H1 (cell line): ENCODE measurements at regions not wholly inside any gene's neighbourhood (a gene's known extent, or its start where the extent isn't known, plus 50 kb on each side); places are given as distances from the start of the nearest gene placed in this dataset.

Experiments
- CTCF ChIA-PET: fragments of 300-600 bp; sonication (Branson Sonifier 250); formaldehyde crosslinking; loops from one replicate; lab custom pipeline; 2021; ENCODE audit not compliant: partially characterized antibody; lab: Charles Lee
- POLR2A ChIA-PET: fragments of 300-600 bp; sonication (Branson Sonifier 250); formaldehyde crosslinking; loops from one replicate; lab custom pipeline; 2021; ENCODE audit warnings: inconsistent platforms; ENCODE audit not compliant: partially characterized antibody; lab: Charles Lee
- DNase-seq, 2 experiments: peaks; one replicate each; pipeline versions ENCODE4 v3.0.0 to v3.0.0-alpha.2; 2010 to 2022; ENCODE audit warnings: low spot score in 2 of 2, low read depth in 1 of 2, mixed read lengths in 1 of 2
- FAIRE-seq: peaks from 2 replicates; lab custom pipeline; 2011; peaks lifted over from hg19 to GRCh38; lab: Jason Lieb, UNC
- H2AFZ ChIP-seq: 2 replicates; pipeline ENCODE4 v1.8.1; 2012; ENCODE audit warnings: low read length, inconsistent platforms
- H2AK5ac ChIP-seq: 2 replicates; pipeline ENCODE4 v1.6.1; 2013; ENCODE audit warnings: low read depth, low read length
- H2BK120ac ChIP-seq: replicated peaks from 2 replicates; pipeline ENCODE3; 2013; ENCODE audit warnings: low read depth, low read length, inconsistent platforms
- H2BK12ac ChIP-seq: 2 replicates; pipeline ENCODE4 v1.6.1; 2013; ENCODE audit warnings: low read depth, low read length
- H2BK15ac ChIP-seq: 2 replicates; pipeline ENCODE4 v1.6.1; 2013; ENCODE audit warnings: low read length
- H2BK20ac ChIP-seq: 2 replicates; pipeline ENCODE4 v1.6.1; 2013; ENCODE audit warnings: low read length
- H2BK5ac ChIP-seq: 2 replicates; pipeline ENCODE4 v1.6.1; 2013; ENCODE audit warnings: low read depth, low read length
- H3K14ac ChIP-seq: 2 replicates; pipeline ENCODE4 v1.6.1; 2013; ENCODE audit warnings: inconsistent platforms; ENCODE audit not compliant: insufficient read length
- H3K18ac ChIP-seq: 2 replicates; pipeline ENCODE4 v1.6.1; 2013; ENCODE audit warnings: low read length; ENCODE audit errors: extremely low read depth
- H3K23ac ChIP-seq: 2 replicates; pipeline ENCODE4 v1.6.1; 2013; ENCODE audit warnings: inconsistent platforms; ENCODE audit not compliant: insufficient read length
- H3K23me2 ChIP-seq: 2 replicates; pipeline ENCODE4 v1.6.1; 2013; ENCODE audit warnings: low read depth, low read length
- H3K27ac ChIP-seq: 2 replicates; pipeline ENCODE4 v1.6.1; 2011; ENCODE audit warnings: low read depth, low read length, inconsistent platforms
- H3K27me3 ChIP-seq, 4 experiments: replicated peaks in 1 of 4; 1 replicate in 1 of 4; 2 replicates in 3 of 4; pipeline versions ENCODE4 v1.6.1 to v1.8.1; 2011 to 2013; ENCODE audit warnings: low read length in 3 of 4, mild to moderate bottlenecking in 3 of 4, inconsistent platforms in 2 of 4, mixed read lengths in 2 of 4, moderate library complexity in 1 of 4; ENCODE audit not compliant: control insufficient read depth in 3 of 4, insufficient read depth in 3 of 4; ENCODE audit errors: extremely low read depth in 1 of 4
- H3K36me3 ChIP-seq, 4 experiments: 2 replicates each; pipeline versions ENCODE4 v1.6.1 to v1.8.1; 2011 to 2013; ENCODE audit warnings: mild to moderate bottlenecking in 4 of 4, low read length in 3 of 4, moderate library complexity in 2 of 4, control low read depth in 1 of 4, inconsistent platforms in 1 of 4; ENCODE audit not compliant: insufficient read depth in 4 of 4, control insufficient read depth in 2 of 4
- H3K4ac ChIP-seq: replicated peaks from 2 replicates; pipeline ENCODE3; 2013; ENCODE audit warnings: low read length, low read depth, mixed read lengths, inconsistent platforms; ENCODE audit not compliant: insufficient read length
- H3K4me1 ChIP-seq, 4 experiments: replicated peaks in 1 of 4; 1 replicate in 1 of 4; 2 replicates in 3 of 4; pipeline versions ENCODE4 v1.6.1 to v1.8.1; 2011 to 2013; ENCODE audit warnings: low read length in 3 of 4, inconsistent platforms in 2 of 4, mixed read lengths in 1 of 4; ENCODE audit not compliant: insufficient read depth in 4 of 4, control insufficient read depth in 3 of 4
- H3K4me2 ChIP-seq, 2 experiments: 2 replicates each; pipeline versions ENCODE4 v1.6.1 to v1.8.1; 2011 to 2013; ENCODE audit warnings: low read depth in 2 of 2, low read length in 2 of 2, control low read depth in 1 of 2, inconsistent platforms in 1 of 2, mild to moderate bottlenecking in 1 of 2; ENCODE audit not compliant: insufficient read depth in 1 of 2
- H3K4me3 ChIP-seq, 4 experiments: fragments of 200-600, 300-600 bp in 1 of 4; sonication (generic), shearing (Covaris generic), sonication (Bioruptor Twin) in 1 of 4; 2 replicates each; pipeline versions ENCODE4 v1.5.1 to v1.8.1; 2011 to 2016; ENCODE audit warnings: low read length in 4 of 4, low read depth in 3 of 4, control low read depth in 2 of 4, inconsistent platforms in 2 of 4, mild to moderate bottlenecking in 2 of 4, mixed read lengths in 1 of 4, moderate library complexity in 1 of 4; ENCODE audit not compliant: insufficient read depth in 2 of 4; ENCODE audit errors: extremely low read depth in 1 of 4
- H3K56ac ChIP-seq: replicated peaks from 2 replicates; pipeline ENCODE3; 2013; ENCODE audit warnings: low read depth, mild to moderate bottlenecking, mixed read lengths, low read length, inconsistent platforms; ENCODE audit not compliant: insufficient read length
- H3K79me1 ChIP-seq: 2 replicates; pipeline ENCODE4 v1.6.1; 2013; ENCODE audit warnings: low read depth, low read length, control low read depth
- H3K79me2 ChIP-seq, 2 experiments: 2 replicates each; pipeline versions ENCODE4 v1.6.1 to v1.8.1; 2012 to 2013; ENCODE audit warnings: low read length in 2 of 2, mild to moderate bottlenecking in 2 of 2, inconsistent platforms in 1 of 2; ENCODE audit not compliant: insufficient read depth in 2 of 2, control insufficient read depth in 1 of 2
- H3K9ac ChIP-seq, 4 experiments: replicated peaks in 1 of 4; 1 replicate in 1 of 4; 2 replicates in 3 of 4; pipeline versions ENCODE4 v1.6.1 to v1.8.1; 2011 to 2013; ENCODE audit warnings: low read depth in 3 of 4, low read length in 3 of 4, control low read depth in 2 of 4, mild to moderate bottlenecking in 2 of 4, moderate library complexity in 2 of 4, inconsistent platforms in 1 of 4; ENCODE audit errors: extremely low read depth in 1 of 4
- H3K9me3 ChIP-seq, 2 experiments: 2 replicates each; pipeline versions ENCODE4 v1.6.1 to v1.8.1; 2012 to 2013; ENCODE audit warnings: mild to moderate bottlenecking in 2 of 2, moderate library complexity in 2 of 2, control low read depth in 1 of 2, inconsistent platforms in 1 of 2, low read depth in 1 of 2, low read length in 1 of 2, mixed read lengths in 1 of 2; ENCODE audit not compliant: insufficient read depth in 2 of 2
- H4K20me1 ChIP-seq, 2 experiments: replicated peaks in 1 of 2; 2 replicates each; pipeline versions ENCODE3 to v1.8.1; 2011 to 2013; ENCODE audit warnings: inconsistent platforms in 2 of 2, low read length in 2 of 2, mild to moderate bottlenecking in 1 of 2; ENCODE audit not compliant: insufficient read depth in 2 of 2, control insufficient read depth in 1 of 2
- H4K5ac ChIP-seq: 2 replicates; pipeline ENCODE4 v1.6.1; 2013; ENCODE audit warnings: low read length, low read depth, mixed read lengths, inconsistent platforms; ENCODE audit not compliant: insufficient read length
- H4K8ac ChIP-seq: 2 replicates; pipeline ENCODE4 v1.8.0; 2013; ENCODE audit warnings: mild to moderate bottlenecking, moderate library complexity, low read length, inconsistent platforms; ENCODE audit not compliant: insufficient read depth; ENCODE audit errors: extremely low read depth
- H4K91ac ChIP-seq: replicated peaks from 2 replicates; pipeline ENCODE3; 2013; ENCODE audit warnings: low read length, mixed read lengths, inconsistent platforms; ENCODE audit not compliant: insufficient read length
- CEBPB ChIP-seq: IDR thresholded peaks from 2 replicates; pipeline ENCODE4 v1.6.1; 2012; ENCODE audit warnings: low read depth, low read length
- CTBP2 ChIP-seq: IDR thresholded peaks from 2 replicates; pipeline ENCODE4 v1.7.0; 2011; ENCODE audit warnings: borderline replicate concordance, mild to moderate bottlenecking, moderate library complexity, mixed read lengths, low read length; ENCODE audit not compliant: insufficient read depth, insufficient read length
- PHF8 ChIP-seq: fragments of 200-600 bp; sonication (generic); conservative IDR thresholded peaks from 2 replicates; pipeline ENCODE4 v1.7.1; 2012; ENCODE audit warnings: low read depth, mild to moderate bottlenecking, inconsistent platforms, low read length, moderate library complexity
- RBBP5 ChIP-seq: IDR thresholded peaks from 2 replicates; pipeline ENCODE4 v1.7.1; 2012; ENCODE audit warnings: low read depth, mild to moderate bottlenecking, inconsistent platforms, low read length, moderate library complexity, borderline replicate concordance
- RXRA ChIP-seq: IDR thresholded peaks from 2 replicates; pipeline ENCODE4 v1.6.1; 2011; ENCODE audit warnings: low read depth, mild to moderate bottlenecking, low read length, moderate library complexity; ENCODE audit not compliant: insufficient read depth
- SRF ChIP-seq: IDR thresholded peaks from 2 replicates; pipeline ENCODE4 v1.6.1; 2011; ENCODE audit warnings: mild to moderate bottlenecking, low read depth, low read length, moderate library complexity
- TAF7 ChIP-seq: optimal IDR thresholded peaks from 2 replicates; pipeline ENCODE3; 2011; ENCODE audit warnings: low read depth, mild to moderate bottlenecking, inconsistent platforms, low read length, moderate library complexity, borderline replicate concordance
- YY1 ChIP-seq: IDR thresholded peaks from 2 replicates; pipeline ENCODE4 v1.6.1; 2011; ENCODE audit warnings: low read depth, mild to moderate bottlenecking, low read length
- WGBS, 2 experiments: shearing (Covaris generic) in 1 of 2; methylation state at CpG; one replicate each; pipeline versions ENCODE4 v1.1.6 to v1.1.7; 2013 to 2015; ENCODE audit warnings: low lambda C conversion rate in 2 of 2, mixed read lengths in 2 of 2, inconsistent platforms in 1 of 2, low coverage in 1 of 2, missing lambda C conversion rate in 1 of 2; ENCODE audit not compliant: insufficient replicate concordance in 2 of 2, insufficient coverage in 1 of 2, insufficient read length in 1 of 2; ENCODE audit errors: extremely low coverage in 1 of 2, missing lambda C conversion rate in 1 of 2; 5-methylcytosine and 5-hydroxymethylcytosine counted together

- ChIA-PET POLR2A (interaction anchor here (1.0 kb wide), 1 partner anchor 11 kb away, joined by 3 read pairs; no protein-coding TSS in a partner anchor), CTCF (interaction anchor here (0.7 kb wide), 1 partner anchor 11 kb away, joined by 4 read pairs; no protein-coding TSS in a partner anchor)
- H4K91ac ChIP-seq = no peak overlapping the region
Measured at GRCh38 chr2:43090317-43090716, 136.1 kb downstream of the ZFP36L2 start.

More at GRCh38 chr2:43090317-43090716, 136.1 kb downstream of the ZFP36L2 start:
- no peaks in the 10 kb centered on the region for H3K27me3 ChIP-seq
- no peak overlapping the region for H2BK120ac ChIP-seq
- H4K20me1 ChIP-seq = no peaks in the 10 kb centered on the region
- TF ChIP-seq TAF7 (no peak), PHF8 (no peak), CTBP2 (no peak), RXRA (no peak), CEBPB (no peak), SRF (no peak), YY1 (no peak), RBBP5 (no peak)
- TF ChIP-seq, all 59 proteins: peak for 0
- Histone ChIP-seq H3K9me3 (peaks cover 0 to 9% of the 10 kb centered on the region in 2 experiments; a peak in 2 of 4 replicates), H2BK5ac (no peak overlapping the region), H2AK5ac (no peak overlapping the region), H4K8ac (no peak overlapping the region), H4K5ac (no peak overlapping the region), H3K9ac (no peak overlapping the region), H3K14ac (no peak overlapping the region), H3K4ac (no peak overlapping the region), H3K36me3 (no peaks in the 10 kb centered on the region), H3K79me2 (no peaks in the 10 kb centered on the region), H3K4me1 (peaks cover 0 to 4% (median 0%) of the 10 kb centered on the region in 4 experiments; a peak in 3 of 7 replicates), H3K23me2 (no peaks in the 10 kb centered on the region), H3K56ac (no peak overlapping the region), H2BK20ac (no peak overlapping the region), H3K79me1 (no peaks in the 10 kb centered on the region; the same call in 1 of the 2 replicates), H3K4me3 (no peak overlapping the region), H3K27ac (no peak overlapping the region), H2BK12ac (no peak overlapping the region), H2AFZ (no peak overlapping the region), H3K4me2 (no peak overlapping the region), H3K18ac (no peak overlapping the region), H3K23ac (no peak overlapping the region), H2BK15ac (peak overlapping the region; percentile 90; the same call in 1 of the 2 replicates)
- no peak for DNase-seq
- no peak for FAIRE-seq
- 83% methylated on average over 1 of the region's 1 CpG; no CpG with 5 or more reads in 1 of the 2 experiments for WGBS, 2 experiments
